G401 (cell line): ENCODE measurements at regions not wholly inside any gene's neighbourhood (a gene's known extent, or its start where the extent isn't known, plus 50 kb on each side); places are given as distances from the start of the nearest gene placed in this dataset.

ENCODE experiments used
- DNase-seq: peaks from one replicate; pipeline ENCODE4 v3.0.0-alpha.2; 2015; ENCODE audit warnings: low spot score
- in situ Hi-C: cut with HindIII; loops from 2 replicates; pipeline ENCODE4 v1.10.0; 2016; ENCODE audit warnings: low sequenced_read_pairs, mixed read lengths

DNA sequence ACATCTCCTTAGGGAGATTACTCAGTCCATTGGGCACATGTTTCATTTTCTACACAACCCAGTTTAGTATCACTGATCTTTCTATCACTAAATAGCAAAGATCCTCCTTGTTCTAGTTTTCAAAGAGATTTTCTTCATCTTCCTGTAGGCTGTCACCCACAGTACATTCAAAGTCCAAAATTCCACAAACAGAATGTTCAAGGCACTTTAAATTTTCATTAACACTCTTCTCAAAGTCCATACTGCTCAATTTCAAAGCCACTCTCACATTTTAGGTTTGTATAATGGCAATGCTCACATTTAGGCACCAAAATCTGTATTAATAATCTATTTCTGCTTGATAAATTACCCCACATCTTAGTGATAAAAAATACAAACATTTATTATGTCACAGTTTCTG lies 152.8 kb downstream of the FSIP2 start:
- no peak for DNase-seq
- in situ Hi-C loops, result no loop called here

GRCh38 chr2:185891804-185892411 lies 153.3 kb downstream of the FSIP2 start:
- in situ Hi-C loops, result no loop called here
- DNase-seq, result no peak

- DNase-seq, result no peak
- in situ Hi-C loops, result no loop called here
Measured at GRCh38 chr2:185892484-185892883, 153.9 kb downstream of the FSIP2 start.

DNA sequence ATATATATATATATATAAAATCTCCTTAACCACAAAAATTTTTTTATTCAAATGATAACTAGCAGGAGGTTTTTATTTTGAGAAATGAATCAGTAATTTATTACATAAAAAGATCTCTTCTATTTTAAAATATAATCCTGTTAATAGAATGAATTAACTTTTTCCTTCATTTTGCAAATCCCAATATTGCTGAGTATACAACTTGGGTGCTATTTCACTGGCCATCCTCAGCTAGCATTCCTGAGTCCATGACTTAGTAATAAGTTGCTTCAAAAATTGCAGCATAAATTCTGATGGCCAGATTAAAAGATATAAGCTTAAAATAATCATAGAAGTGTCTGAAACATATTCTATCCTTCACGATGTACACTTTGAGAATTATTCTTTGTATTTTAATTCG lies 155.6 kb downstream of the FSIP2 start:
- in situ Hi-C loops, result no loop called here
- no peak for DNase-seq

- DNase-seq, result no peak
Measured at GRCh38 chr2:185895828-185896693, 157.5 kb downstream of the FSIP2 start.

DNA sequence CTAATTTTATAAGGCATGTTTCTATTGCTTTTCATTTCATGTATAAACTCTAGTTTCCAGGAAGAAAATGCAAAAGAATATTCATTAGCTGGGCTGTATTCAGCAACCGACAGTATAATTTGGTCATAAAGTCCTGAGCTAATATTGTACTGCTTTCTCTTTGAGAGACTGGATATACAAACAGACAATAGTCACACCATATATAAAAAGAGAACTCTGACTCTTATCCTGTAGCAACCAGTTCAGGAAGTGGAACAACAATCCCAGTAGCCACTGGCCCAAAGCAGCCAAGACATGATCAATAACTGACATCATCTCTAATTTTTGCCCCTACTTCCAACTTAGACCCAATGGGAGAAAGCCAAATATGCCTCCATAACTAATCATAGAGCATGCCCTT lies 160.8 kb downstream of the FSIP2 start:
- in situ Hi-C loops, result no loop called here
- DNase-seq, result no peak

More at GRCh38 chr2:185895828-185896693, 157.5 kb downstream of the FSIP2 start:
- in situ Hi-C loops, result no loop called here

GRCh38 chr2:185919155-185919554 lies 180.6 kb downstream of the FSIP2 start:
- DNase-seq, result no peak
- in situ Hi-C loops, result no loop called here

GRCh38 chr2:185921048-185921756 lies 182.6 kb downstream of the FSIP2 start:
- no peak for DNase-seq
- in situ Hi-C loops, result no loop called here

GRCh38 chr2:185934232-185934631 lies 195.6 kb downstream of the FSIP2 start:
- in situ Hi-C loops, result no loop called here
- DNase-seq, result no peak

- in situ Hi-C loops, result no loop called here
- DNase-seq, result no peak
Measured at GRCh38 chr2:185939858-185940257, 201.3 kb downstream of the FSIP2 start.

GRCh38 chr2:185942855-185943254 lies 204.3 kb downstream of the FSIP2 start:
- in situ Hi-C loops, result no loop called here
- DNase-seq, result no peak

GRCh38 chr2:185947722-185948121 lies 209.1 kb downstream of the FSIP2 start:
- DNase-seq, result no peak
- in situ Hi-C loops, result no loop called here

DNA sequence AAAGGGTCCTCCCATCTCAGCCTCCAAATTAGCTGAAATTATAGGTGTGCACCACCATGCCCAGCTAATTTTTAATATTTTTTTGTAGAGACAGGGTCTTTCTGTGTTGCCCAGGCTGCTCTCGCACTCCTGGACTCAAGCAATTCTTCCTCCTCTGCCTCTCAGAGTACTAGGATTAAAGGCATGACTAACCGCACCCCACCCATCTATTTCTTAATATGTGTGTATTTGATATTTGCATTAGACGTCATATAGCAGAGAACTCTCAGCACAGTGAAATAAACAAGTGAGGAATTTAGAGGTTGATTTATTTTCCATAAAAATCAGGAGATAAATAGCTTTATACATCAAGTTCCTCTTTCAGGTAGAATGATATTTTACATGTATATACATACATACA lies 213.5 kb downstream of the FSIP2 start:
- in situ Hi-C loops, result no loop called here
- no peak for DNase-seq

- DNase-seq, result no peak
- in situ Hi-C loops, result no loop called here
Measured at GRCh38 chr2:185954389-185954788, 215.8 kb downstream of the FSIP2 start.

- DNase-seq, result no peak
- in situ Hi-C loops, result no loop called here
Measured at GRCh38 chr2:185955050-185955449, 216.4 kb downstream of the FSIP2 start.

- no peak for DNase-seq
- in situ Hi-C loops, result no loop called here
Measured at GRCh38 chr2:185967335-185967734, 228.7 kb downstream of the FSIP2 start.

DNA sequence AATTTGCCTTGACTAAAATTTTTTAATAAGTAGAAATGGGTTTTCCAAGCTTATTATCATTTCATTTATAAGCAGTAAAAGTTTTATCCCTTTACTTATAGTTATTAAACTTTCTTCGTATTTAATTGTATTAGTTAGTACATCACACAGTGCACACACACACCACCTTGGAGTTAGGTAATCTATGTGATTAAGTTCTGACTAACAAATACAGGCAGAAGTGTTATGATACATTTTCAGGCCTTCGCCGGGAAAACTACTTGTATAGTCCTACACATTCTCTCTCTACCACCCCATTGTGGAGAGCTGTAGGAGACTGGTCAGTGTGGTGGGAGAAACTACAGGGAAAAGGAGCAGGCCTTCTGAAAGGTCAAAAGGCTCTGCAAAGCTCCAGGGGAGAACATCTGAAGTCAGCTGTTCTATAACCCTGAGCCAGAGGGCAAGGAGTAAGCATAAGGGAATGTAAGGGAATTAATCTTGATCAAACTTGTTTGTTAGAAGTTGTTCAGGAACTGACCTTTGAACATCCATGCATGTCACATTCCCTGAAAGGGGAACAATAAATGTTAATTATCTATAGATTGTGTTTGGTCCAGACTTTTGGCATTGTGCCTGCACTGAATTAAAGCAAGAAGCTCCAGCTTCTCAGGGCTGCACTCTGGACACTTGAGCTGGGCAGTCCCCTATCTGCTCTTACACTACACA lies 231.7 kb downstream of the FSIP2 start:
- in situ Hi-C loops, result no loop called here
- no peak for DNase-seq

DNA sequence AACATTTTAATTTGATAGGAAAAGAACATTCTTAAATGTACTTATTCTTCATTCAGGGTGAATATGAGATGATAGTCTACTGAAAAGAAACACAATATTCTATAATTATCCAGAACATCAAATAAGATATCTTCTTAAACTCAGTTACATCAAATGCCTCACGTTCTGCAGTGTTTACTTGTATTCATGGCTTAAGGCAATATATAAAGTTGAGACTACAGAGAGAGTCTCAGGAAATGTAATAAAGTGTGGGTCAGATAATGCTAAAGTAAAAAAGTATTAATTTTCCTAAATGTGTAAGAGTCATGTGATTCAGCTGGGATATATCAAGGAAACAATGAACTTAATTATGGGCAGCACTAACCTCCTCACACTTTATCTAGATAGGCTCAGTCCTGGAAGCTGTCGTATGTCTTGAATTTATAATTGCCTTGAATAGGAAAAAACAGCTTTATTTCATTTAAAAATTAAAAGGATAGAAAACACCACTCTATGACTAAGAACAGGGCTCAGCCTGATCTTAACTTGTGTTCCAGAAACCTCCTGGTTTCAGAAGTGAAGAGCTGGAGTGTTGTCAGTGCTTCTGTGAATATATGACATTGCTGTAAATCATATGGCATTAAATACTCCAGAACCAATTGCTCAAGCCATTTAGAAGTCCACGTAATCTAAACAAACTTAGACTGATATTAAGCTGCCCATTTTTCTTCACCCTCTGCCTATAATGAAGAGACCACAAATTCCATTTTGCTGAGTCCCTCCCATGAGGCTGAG lies 240.2 kb downstream of the FSIP2 start:
- DNase-seq, result no peak
- in situ Hi-C loops, result no loop called here

DNA sequence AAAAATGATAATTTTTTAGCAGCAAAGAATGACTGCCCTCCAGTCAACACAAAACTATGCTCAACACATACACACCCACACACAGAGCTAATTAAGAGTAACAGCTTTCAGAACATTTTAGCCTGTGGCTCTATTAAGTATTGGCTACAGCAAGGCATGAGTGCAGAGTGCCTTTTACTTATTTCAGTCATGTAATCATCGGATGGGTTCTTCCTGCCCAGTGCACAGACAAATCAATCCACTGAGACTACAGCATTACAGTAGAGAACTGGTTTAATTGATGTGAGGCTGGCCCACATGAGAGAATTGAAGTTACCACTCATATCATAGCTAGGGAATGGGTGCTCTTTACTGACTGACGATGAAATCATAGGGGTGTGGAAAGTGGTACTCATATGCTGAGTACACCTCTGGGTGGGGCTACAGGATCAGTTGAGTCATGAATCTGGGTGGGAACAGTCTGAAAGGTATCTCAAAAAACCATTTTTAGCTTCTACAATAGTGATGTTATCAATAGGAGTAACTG lies 241.0 kb downstream of the FSIP2 start:
- in situ Hi-C loops, result no loop called here
- no peak for DNase-seq
